Endothelial cell of umbilical vein (primary cell): ENCODE measurements at regions not wholly inside any gene's neighbourhood (a gene's known extent, or its start where the extent isn't known, plus 50 kb on each side); places are given as distances from the start of the nearest gene placed in this dataset.

ENCODE experiments used
- BruUV-seq: library from RNA; stranded (reverse); fragments of 400-500 nt; replicated peaks from 2 replicates; lab custom pipeline; 2021; lab: Mats Ljungman, UMichigan
- CTCF ChIA-PET: fragments of 300-600, 350-600 bp; sonication (Branson Sonifier 250); formaldehyde crosslinking; loops from one replicate; lab custom pipeline; 2021; ENCODE audit warnings: antibody characterized with exemption, inconsistent platforms; lab: Charles Lee
- POLR2A ChIA-PET: fragments of 300-600, 350-600 bp; sonication (Branson Sonifier 250); formaldehyde crosslinking; loops from one replicate; lab custom pipeline; 2021; ENCODE audit warnings: antibody characterized with exemption, inconsistent platforms; lab: Charles Lee
- DNase-seq: peaks from one replicate; pipeline ENCODE4 v3.0.0-alpha.2; 2011; ENCODE audit warnings: low read depth, low spot score
- FAIRE-seq: peaks from 2 replicates; lab custom pipeline; 2011; peaks lifted over from hg19 to GRCh38; lab: Jason Lieb, UNC
- H2AFZ ChIP-seq: 2 replicates; pipeline ENCODE4 v1.6.0; 2012; ENCODE audit warnings: low read depth, low read length, control low read depth, inconsistent platforms
- H3K27ac ChIP-seq: 2 replicates; pipeline ENCODE4 v1.5.1; 2011; ENCODE audit warnings: low read depth, mild to moderate bottlenecking, control low read depth, low read length, moderate library complexity; ENCODE audit not compliant: insufficient read depth
- H3K27me3 ChIP-seq, 2 experiments: 2 replicates each; pipeline versions ENCODE4 v1.6.0 to v1.6.1; 2011; ENCODE audit warnings: low read length in 2 of 2, mixed read lengths in 1 of 2; ENCODE audit not compliant: control insufficient read depth in 2 of 2, insufficient read depth in 2 of 2
- H3K36me3 ChIP-seq, 2 experiments: 2 replicates in 1 of 2; 3 replicates in 1 of 2; pipeline ENCODE4 v1.5.1; 2011; ENCODE audit warnings: low read length in 2 of 2, mild to moderate bottlenecking in 1 of 2, moderate library complexity in 1 of 2; ENCODE audit not compliant: control insufficient read depth in 2 of 2, insufficient read depth in 2 of 2; ENCODE audit errors: extremely low read depth in 1 of 2
- H3K4me1 ChIP-seq: 3 replicates; pipeline ENCODE4 v1.5.1; 2011; ENCODE audit warnings: mild to moderate bottlenecking, low read length; ENCODE audit not compliant: control insufficient read depth, insufficient read depth; ENCODE audit errors: extremely low read depth
- H3K4me2 ChIP-seq: 2 replicates; pipeline ENCODE4 v1.6.1; 2011; ENCODE audit warnings: low read length, control low read depth, mixed read lengths; ENCODE audit not compliant: insufficient read depth
- H3K4me3 ChIP-seq, 3 experiments: fragments of 200-600 bp in 1 of 3; sonication (generic), shearing (Covaris generic) in 1 of 3; replicated peaks in 1 of 3; 2 replicates each; pipeline ENCODE4 v1.5.1; 2011 to 2016; ENCODE audit warnings: control low read depth in 3 of 3, low read length in 3 of 3, mild to moderate bottlenecking in 2 of 3, inconsistent platforms in 1 of 3, low read depth in 1 of 3, moderate library complexity in 1 of 3; ENCODE audit not compliant: insufficient read depth in 1 of 3
- H3K79me2 ChIP-seq: 2 replicates; pipeline ENCODE4 v1.6.0; 2012; ENCODE audit warnings: low read length, inconsistent platforms; ENCODE audit not compliant: control insufficient read depth, insufficient read depth
- H3K9ac ChIP-seq: replicated peaks from 2 replicates; pipeline ENCODE3; 2011; ENCODE audit warnings: low read length, control low read depth; ENCODE audit not compliant: insufficient read depth; ENCODE audit errors: extremely low read depth
- H3K9me1 ChIP-seq: replicated peaks from 3 replicates; pipeline ENCODE4 v1.6.0; 2011; ENCODE audit warnings: mild to moderate bottlenecking, low read length; ENCODE audit not compliant: control insufficient read depth, insufficient read depth; ENCODE audit errors: extremely low read depth
- H3K9me3 ChIP-seq: replicated peaks from 2 replicates; pipeline ENCODE4 v1.5.1; 2012; ENCODE audit warnings: low read length, inconsistent platforms; ENCODE audit not compliant: control insufficient read depth, insufficient read depth
- H4K20me1 ChIP-seq: replicated peaks from 2 replicates; pipeline ENCODE3; 2011; ENCODE audit warnings: mild to moderate bottlenecking, low read length; ENCODE audit not compliant: control insufficient read depth, insufficient read depth; ENCODE audit errors: extremely low read depth
- EZH2 ChIP-seq: IDR thresholded peaks from 2 replicates; pipeline ENCODE4 v1.6.1; 2012; ENCODE audit warnings: borderline replicate concordance, low read depth, mild to moderate bottlenecking, moderate library complexity, low read length, inconsistent platforms; ENCODE audit not compliant: severe bottlenecking
- FOS ChIP-seq: IDR thresholded peaks from 2 replicates; pipeline ENCODE4 v1.6.1; 2011; ENCODE audit warnings: mild to moderate bottlenecking, low read length, moderate library complexity, borderline replicate concordance; ENCODE audit not compliant: insufficient read depth
- GATA2 ChIP-seq: IDR thresholded peaks from 2 replicates; pipeline ENCODE4 v1.7.0; 2011; ENCODE audit warnings: low read depth, mild to moderate bottlenecking, moderate library complexity, mixed read lengths, low read length; ENCODE audit not compliant: insufficient read length, insufficient read depth
- JUN ChIP-seq: IDR thresholded peaks from 2 replicates; pipeline ENCODE4 v1.6.1; 2011; ENCODE audit warnings: borderline replicate concordance, low read depth; ENCODE audit not compliant: insufficient read length, insufficient read depth
- MYC ChIP-seq: IDR thresholded peaks from one replicate; pipeline ENCODE4 v1.6.1; 2011; ENCODE audit warnings: mild to moderate bottlenecking, low read depth, low read length
- POLR2A ChIP-seq: IDR thresholded peaks from 2 replicates; pipeline ENCODE4 v1.6.1; 2012; ENCODE audit warnings: low read depth, mild to moderate bottlenecking, control low read depth, low read length
- POLR2AphosphoS5 ChIP-seq: IDR thresholded peaks from 2 replicates; pipeline ENCODE4 v1.6.1; 2012; ENCODE audit warnings: low read depth, mild to moderate bottlenecking, control low read depth, low read length, moderate library complexity; ENCODE audit not compliant: insufficient read depth
- dilution Hi-C: fragments of 300-500 bp; cut with MboI; formaldehyde crosslinking; loops from one replicate; pipeline ENCODE4 v1.15.0; 2019; ENCODE audit warnings: low sequenced_read_pairs; ENCODE audit not compliant: extremely low pct_ligation_motif_present
- intact Hi-C: fragments of 100-400 bp; cut with micrococcal nuclease; formaldehyde crosslinking; loops from one replicate; pipeline ENCODE4 v1.10.0; 2022
- TF ChIP-seq, protein P1 (sequence below), 2 donors: IDR thresholded peaks; 1 replicate in 1 of 2; 2 replicates in 1 of 2; pipeline ENCODE4 v1.5.1; 2011; ENCODE audit warnings: low read length in 2 of 2, mild to moderate bottlenecking in 2 of 2, moderate library complexity in 2 of 2, control low read depth in 1 of 2, inconsistent platforms in 1 of 2, low read depth in 1 of 2; ENCODE audit not compliant: insufficient read depth in 1 of 2; ENCODE audit errors: extremely low read depth in 1 of 2
- TF ChIP-seq, protein P2 (sequence below): IDR thresholded peaks from 2 replicates; pipeline ENCODE4 v1.6.1; 2011; ENCODE audit not compliant: insufficient read depth, insufficient read length

DNA sequence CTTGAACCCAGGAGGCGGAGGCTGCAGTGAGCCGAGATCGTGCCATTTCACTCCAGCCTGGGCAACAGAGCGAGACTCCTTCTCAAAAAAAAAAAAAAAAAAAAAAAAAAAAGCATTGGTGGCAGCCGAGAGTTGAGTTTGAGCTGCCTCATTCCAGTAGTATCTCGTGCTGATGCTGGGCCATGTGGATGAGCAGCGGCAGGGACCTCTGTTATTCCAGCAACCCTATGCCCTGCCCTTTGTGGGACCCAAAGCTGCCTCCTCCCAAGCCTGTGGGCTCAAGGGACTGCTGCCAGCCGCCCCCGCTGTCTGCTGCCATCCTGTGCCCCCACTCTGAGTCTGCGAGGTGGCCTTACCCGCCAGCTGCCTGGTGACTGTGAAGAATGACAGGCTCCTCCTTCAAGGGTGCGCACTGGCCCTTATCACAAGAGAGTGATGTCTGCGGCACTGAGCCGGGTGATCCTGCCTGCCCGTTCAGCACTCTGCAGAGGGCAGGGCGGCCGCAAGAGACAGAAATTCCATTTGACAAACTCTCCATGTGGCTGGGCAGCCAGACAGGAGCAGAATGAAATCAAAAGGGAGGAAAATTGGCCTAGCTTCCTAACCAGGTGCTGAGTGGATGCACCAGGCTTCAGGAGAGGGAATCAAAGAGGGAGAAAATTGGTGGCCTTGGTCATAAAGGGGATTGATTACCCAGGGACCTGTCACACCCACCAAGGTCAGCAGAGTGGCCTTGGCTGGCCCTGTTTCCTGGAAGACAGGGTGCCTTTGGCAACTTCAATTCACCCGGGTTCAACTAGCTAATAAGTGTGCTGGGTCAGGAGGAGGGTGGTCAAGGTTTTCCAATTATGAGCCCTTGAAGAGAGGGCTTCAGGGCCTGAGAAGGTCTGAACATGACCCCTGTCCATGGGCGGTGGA is 65.3 kb upstream of the ZMIZ1 start:
- TF ChIP-seq EZH2 (no peak), FOS (no peak)
- Histone ChIP-seq H3K4me3 (no peak overlapping the region), H3K4me1 (peaks cover 9% of the 10 kb centered on the region), H4K20me1 (no peaks in the 10 kb centered on the region), H3K27ac (no peak overlapping the region), H3K4me2 (no peak overlapping the region), H3K36me3 (no peaks in the 10 kb centered on the region), H3K79me2 (no peaks in the 10 kb centered on the region), H2AFZ (no peak overlapping the region), H3K9me3 (no peaks in the 10 kb centered on the region), H3K27me3 (no peaks in the 10 kb centered on the region), H3K9ac (no peak overlapping the region), H3K9me1 (no peaks in the 10 kb centered on the region)
- BruUV-seq: no TSS peak
- POLR2A ChIA-PET: no interaction called here
- intact Hi-C loops (no loop called here), dilution Hi-C loops (no loop called here)
- CTCF ChIA-PET: interaction anchor here (1.2 to 1.5 kb wide), 2 partner anchors 28 to 192 kb away, joined by 3 read pairs; no protein-coding TSS in a partner anchor
- DNase-seq (no peak), FAIRE-seq (no peak)

DNA sequence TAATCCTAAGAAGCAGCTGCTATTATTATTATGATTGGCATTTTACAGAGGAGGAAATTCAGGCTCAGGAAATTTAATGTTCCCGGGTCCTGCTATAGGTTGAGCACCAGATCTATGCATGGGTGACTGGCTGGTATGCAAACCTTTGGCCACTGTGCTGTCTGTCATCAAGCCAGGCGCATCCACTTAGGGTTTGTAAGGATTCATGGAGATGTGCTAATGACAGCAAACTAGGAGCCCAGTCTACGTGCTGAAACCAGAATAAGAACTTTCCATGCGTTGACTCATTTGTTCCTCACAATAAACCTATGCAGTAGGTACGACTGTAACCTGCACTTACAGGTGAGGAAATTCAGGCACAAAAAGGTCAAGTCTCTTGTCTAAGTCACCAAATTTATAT is 64.5 kb upstream of the ZMIZ1 start:
- ChIA-PET POLR2A (no interaction called here), CTCF (no interaction called here)
- no peak for FAIRE-seq
- Histone ChIP-seq H3K4me2 (no peak overlapping the region), H3K4me1 (peaks cover 9% of the 10 kb centered on the region), H3K4me3 (no peak overlapping the region), H3K79me2 (no peaks in the 10 kb centered on the region), H3K9me1 (no peaks in the 10 kb centered on the region), H3K9ac (no peak overlapping the region), H2AFZ (no peak overlapping the region), H3K9me3 (no peaks in the 10 kb centered on the region), H4K20me1 (no peaks in the 10 kb centered on the region), H3K36me3 (no peaks in the 10 kb centered on the region), H3K27ac (no peak overlapping the region), H3K27me3 (no peaks in the 10 kb centered on the region)
- BruUV-seq: no TSS peak
- dilution Hi-C loops: no loop called here
- intact Hi-C loops: no loop called here
- no peak for DNase-seq
- TF ChIP-seq GATA2 (no peak), POLR2A (no peak), POLR2AphosphoS5 (no peak), FOS (no peak), EZH2 (no peak), JUN (no peak), MYC (no peak)
- TF ChIP-seq, protein P1, sequence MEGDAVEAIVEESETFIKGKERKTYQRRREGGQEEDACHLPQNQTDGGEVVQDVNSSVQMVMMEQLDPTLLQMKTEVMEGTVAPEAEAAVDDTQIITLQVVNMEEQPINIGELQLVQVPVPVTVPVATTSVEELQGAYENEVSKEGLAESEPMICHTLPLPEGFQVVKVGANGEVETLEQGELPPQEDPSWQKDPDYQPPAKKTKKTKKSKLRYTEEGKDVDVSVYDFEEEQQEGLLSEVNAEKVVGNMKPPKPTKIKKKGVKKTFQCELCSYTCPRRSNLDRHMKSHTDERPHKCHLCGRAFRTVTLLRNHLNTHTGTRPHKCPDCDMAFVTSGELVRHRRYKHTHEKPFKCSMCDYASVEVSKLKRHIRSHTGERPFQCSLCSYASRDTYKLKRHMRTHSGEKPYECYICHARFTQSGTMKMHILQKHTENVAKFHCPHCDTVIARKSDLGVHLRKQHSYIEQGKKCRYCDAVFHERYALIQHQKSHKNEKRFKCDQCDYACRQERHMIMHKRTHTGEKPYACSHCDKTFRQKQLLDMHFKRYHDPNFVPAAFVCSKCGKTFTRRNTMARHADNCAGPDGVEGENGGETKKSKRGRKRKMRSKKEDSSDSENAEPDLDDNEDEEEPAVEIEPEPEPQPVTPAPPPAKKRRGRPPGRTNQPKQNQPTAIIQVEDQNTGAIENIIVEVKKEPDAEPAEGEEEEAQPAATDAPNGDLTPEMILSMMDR (IDR thresholded peaks at IDR 0.05; ENCODE audit: extremely low read depth in 1 of 2, insufficient read depth in 1 of 2, low read depth in 1 of 2, low read length in 2 of 2): no peak
- TF ChIP-seq, protein P2, sequence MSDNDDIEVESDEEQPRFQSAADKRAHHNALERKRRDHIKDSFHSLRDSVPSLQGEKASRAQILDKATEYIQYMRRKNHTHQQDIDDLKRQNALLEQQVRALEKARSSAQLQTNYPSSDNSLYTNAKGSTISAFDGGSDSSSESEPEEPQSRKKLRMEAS: no peak
